ENCODE measurements at regions not wholly inside any gene's neighbourhood (a gene's known extent, or its start where the extent isn't known, plus 50 kb on each side); places are given as distances from the start of the nearest gene placed in this dataset.

DNA sequence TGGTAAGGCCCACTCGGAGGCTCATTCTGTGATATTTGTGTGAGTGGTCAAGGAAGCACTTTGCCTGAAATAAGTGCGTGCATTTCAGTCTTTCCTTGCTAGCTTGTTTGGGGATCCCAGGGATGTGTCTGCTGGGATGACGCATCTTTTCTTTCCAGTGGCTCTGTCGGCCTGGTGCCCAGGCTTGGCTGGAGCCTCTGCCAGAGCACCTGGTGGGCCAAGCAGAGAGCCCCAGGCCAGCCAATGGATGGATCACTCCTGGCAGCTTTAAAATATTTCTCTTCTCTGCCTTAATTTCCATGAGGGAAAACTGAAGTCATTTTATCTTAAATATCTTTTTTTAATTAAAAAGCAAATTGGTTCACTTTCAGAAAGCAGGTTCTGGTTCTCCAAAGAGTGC lies 501.8 kb upstream of the HS6ST1 start:
- in situ Hi-C loops (cut with HindIII; ENCODE audit: low sequenced_read_pairs), result no loop called here

DNA sequence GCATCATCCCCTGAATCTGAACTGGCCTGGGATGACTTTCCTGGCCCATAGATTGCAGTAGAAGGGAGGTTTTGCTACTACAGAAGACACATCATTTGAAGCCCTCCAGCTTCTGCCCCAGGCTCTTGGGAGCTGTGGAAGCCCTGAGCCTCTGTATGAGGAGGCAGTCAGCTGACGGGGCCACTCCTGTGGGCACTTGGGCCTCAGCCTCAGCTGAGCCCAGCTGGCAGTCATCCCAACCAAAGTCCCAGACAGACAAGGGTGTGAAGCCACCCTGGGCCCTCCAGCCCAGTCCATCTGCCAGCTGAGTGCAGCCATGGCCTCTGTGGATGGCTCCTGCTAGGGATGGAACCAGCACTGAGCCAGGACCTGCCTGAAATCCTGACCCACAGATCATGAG lies 502.3 kb upstream of the HS6ST1 start:
- in situ Hi-C loops (cut with HindIII; ENCODE audit: low sequenced_read_pairs), result no loop called here

DNA sequence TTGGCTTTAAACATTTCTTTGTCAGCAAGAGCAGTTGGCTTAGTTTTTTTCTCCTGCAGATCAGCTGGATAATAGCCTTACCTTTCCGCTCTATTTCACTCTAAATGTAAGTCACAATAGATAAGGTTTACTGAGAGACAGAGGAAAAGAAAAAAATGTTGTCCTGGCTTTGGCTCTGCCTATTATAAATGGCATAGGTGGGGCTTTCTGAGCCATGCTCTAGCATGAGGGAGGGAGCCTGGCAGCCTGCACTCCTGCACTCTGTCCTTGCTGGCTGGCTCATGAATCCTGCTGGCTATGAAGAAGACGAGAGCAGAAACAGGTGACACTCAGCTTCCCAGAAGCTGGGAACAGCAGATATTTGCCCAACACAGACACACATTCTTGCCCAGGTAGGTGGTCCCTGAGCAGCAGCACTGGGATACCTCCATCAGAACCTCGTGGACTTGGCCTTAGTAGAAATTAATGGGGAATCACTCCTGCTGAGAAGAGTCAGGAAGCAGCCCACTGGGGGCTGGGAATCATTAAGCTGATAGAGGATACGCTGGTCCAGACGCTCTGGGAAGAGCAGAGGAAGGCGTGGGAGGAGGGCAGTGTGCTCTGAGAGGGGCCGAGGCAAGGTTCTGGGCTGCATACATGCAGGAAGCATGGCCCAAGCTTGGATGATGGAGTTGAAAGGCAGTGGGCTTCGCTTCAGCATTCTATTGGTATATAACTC lies 514.4 kb upstream of the HS6ST1 start:
- in situ Hi-C loops (cut with HindIII; ENCODE audit: low sequenced_read_pairs), result no loop called here

DNA sequence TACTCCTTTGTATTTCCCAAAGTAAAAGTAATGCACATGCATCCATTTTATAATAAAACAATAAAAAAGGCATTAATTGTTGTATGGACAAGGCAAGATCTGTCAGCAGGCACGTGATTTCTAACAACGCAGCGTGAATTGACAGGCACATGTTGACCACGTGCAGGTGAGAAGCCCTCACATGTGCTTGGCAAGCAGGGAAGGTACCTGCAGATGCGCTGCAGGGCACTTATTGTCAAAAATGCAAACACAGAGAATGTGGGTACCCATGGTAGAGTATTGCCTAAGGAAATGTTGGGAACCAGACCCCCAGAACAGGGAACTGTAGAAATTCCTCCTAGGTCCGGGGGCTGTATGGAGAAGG lies 515.0 kb upstream of the HS6ST1 start:
- in situ Hi-C loops (cut with HindIII; ENCODE audit: low sequenced_read_pairs), result no loop called here

DNA sequence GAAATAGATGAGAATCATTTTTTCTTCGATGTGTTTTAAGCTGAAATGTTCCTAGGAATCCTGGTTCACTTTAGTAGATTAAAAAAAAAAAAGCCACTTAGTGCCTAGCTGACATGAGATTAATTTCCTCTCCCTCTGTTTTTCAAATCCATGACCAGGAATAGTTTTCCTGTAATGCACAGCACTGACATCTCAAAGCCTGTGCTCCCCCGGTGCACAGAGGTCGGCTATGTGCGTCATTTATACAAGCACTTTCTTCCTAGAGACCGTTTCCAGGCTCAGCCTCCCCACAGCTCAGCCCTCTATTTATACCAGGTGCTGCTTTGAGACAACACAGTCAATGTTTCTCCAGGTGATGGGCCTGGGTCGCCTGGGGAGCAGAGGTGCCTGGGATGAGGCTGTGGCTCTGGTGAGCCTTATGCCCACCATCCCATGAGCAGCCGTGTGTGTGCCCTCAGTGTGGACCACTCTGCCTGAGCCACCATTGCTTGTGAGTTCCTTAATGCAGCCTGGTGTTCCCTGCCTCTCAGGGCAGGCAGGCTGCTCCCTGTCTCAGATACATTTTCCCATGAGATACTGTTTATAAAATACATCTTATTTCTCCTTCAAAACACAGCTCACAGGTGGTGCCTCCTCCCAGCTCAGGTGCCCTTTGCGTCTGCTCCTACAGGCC lies 515.7 kb upstream of the HS6ST1 start:
- in situ Hi-C loops (cut with HindIII; ENCODE audit: low sequenced_read_pairs), result no loop called here

DNA sequence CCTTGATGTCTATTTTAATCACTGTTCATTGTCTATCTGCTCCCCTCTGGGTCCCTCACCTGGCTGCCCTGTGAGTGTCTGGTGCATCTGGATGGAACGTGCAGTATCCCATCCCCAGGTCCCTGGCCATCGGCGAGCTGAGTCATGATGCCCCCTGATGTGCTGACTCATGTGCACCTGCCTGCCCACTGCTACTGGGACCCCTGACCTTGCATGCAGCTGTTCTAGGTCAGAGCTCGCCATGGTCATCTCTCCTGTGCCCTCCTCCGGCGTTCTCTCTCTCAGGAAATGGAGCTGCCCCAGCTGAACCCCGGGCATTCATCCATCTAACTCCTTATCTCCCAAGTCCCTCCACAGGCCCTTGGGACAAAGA lies 516.2 kb upstream of the HS6ST1 start:
- in situ Hi-C loops (cut with HindIII; ENCODE audit: low sequenced_read_pairs), result no loop called here

DNA sequence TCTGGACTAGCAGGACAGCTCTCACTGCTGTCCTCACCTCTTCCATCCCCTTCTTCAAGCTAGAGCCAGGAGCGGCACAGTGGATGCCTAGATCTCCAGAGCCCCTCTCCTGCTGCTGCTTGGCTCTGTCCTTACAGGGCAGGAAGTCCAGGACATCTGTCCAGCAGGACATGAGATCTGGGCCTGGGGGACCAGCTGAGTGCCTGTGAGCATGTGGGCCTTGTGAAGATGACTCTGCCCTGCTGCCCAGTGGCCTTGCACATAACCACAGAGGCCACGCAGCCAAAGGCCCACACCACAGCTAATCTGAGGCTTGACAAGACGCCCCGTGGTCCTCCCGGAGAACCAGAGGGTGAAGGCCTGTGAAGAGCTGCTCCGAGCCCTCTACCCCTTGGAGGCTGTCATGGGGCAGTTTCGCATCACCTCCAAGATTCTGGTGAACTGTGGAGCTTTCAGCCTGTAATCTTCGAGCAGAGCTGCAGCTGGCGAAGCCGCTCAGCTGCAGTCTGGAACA lies 516.7 kb upstream of the HS6ST1 start:
- in situ Hi-C loops (cut with HindIII; ENCODE audit: low sequenced_read_pairs), result no loop called here

DNA sequence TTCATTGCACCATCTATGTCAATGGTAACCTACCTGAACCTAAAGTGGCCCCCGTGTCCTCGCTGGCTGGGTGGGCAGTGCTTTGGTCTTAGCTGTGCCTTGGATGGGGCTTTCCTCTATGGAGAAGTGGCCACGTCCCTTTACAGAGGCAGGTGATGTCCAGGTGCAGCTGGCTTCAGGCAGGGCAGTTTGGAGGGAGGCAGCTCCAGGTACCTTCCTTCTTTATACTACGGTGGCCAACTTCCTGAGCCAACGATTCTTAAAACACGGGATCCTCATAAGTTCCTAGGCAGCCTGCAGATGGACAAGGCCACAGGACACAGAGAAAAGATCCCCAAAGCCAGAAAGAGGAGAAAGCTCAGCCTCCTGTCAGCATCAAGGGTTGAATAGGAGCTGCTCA lies 517.3 kb upstream of the HS6ST1 start:
- in situ Hi-C loops (cut with HindIII; ENCODE audit: low sequenced_read_pairs), result no loop called here

DNA sequence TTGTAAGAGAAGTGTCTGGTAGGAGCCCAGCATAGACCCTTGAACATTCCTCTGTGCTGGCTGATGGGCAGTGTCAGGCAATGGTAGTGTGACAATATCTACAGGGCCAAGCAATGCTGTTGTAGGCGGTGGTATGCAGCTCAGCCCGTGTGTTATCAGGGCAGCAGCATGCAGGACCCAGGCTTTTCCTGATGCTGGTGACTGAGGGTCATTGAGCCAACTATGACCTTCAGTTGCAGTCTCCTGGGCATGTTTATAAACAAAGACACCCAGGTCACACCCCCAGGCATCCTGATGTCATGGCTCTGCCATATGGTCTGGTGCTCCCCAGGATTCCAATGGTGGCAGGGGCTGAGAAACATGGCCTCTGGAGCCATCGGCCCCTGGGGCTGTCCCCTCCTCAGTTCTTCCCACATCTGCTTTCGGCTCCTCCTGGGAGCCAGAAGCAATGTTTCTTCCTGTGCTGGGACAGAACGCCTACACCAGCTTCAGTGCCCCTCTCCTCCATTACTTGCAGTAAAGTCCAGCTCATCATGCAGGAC lies 518.0 kb upstream of the HS6ST1 start:
- in situ Hi-C loops (cut with HindIII; ENCODE audit: low sequenced_read_pairs), result no loop called here

DNA sequence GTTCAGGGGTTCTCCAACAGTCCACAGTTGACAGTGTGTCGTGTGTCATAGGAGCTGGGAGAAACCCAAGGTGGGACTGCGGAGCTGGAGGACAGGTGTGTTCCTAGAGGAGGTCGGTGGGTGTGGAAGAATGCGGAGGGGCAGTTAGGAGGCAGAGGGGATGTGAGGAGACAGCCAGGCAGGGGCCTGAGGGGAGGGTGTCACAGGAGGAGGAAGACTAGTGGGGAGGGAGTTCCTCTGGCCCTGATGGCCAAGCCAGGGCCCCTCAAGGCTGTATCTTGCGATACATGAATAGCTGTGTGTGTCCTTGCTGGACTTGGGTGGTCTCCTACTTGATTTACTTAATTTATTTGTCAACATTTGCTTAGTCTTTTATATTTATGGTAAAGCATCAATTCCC lies 519.6 kb upstream of the HS6ST1 start:
- in situ Hi-C loops (cut with HindIII; ENCODE audit: low sequenced_read_pairs), result no loop called here

DNA sequence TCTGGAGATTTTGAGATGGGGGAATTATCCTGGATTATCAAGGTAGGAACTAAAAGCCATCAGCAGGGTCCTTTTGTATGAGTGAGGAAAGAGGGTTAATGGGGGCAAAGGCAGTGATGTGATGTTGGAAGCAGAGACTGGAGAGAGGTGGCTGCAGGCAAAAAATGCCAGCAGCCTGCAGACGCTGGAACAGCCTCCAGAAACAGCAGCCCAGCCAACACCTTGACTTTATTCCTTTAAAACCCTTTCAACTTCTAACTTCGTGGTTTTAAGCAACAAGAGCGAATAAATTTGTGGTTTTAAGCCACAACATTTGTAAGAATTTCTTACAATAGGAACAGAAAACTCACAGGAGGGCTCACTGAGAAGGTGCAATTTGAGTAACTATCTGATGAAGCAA lies 523.1 kb upstream of the HS6ST1 start:
- in situ Hi-C loops (cut with HindIII; ENCODE audit: low sequenced_read_pairs), result no loop called here

DNA sequence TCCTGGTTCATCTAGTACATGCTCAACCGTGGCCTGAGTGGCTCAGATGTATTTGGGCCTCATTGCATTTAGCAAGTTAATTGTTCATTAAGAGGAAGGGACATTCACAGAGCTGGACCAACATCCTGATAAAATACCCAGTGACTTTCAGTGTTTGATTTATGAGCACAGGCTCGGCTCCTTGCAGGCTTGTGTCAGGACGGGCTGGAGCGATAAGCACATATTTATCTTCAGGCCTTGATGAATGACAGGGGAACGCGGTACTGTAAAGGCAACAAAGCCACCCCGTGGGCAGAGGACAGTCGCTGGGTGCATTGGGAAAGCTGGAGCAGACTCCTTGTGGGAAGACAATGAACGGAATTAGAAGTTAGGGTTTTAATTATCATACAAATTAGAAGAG lies 548.6 kb upstream of the HS6ST1 start:
- in situ Hi-C loops (cut with HindIII; ENCODE audit: low sequenced_read_pairs), result no loop called here

DNA sequence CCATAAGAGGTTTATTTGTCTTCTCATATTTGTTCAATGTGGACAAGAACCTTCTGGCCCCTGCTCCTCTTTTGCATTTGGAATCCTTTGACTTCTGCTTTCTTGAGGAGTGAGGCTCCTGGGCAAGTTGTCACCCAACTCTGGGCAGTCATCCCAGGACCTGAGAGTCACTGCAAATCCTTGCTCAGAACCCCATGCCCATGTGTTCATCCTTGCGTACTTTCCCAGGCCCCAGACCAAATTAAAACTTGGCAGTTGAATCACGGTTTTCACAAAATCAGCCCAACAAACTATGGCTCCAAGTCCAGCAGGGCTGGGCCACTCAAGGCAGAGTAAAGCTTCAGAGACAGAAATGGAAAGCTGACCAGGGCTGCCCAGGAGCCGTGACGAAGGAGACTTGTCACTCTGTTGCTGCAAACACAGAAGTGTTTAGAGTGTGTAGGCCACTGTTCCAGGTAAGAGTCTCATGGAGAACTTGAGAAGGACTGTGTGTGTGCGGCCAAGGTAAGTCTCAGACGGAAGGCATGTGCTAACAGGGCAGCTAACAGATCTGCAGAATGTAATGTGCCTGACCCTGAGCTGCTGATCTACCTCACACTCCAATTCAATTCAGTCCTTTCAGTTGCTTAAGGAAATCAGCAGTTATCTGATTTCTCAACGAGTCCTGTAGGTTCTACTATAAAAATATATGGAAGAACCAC lies 549.4 kb upstream of the HS6ST1 start:
- in situ Hi-C loops (cut with HindIII; ENCODE audit: low sequenced_read_pairs), result no loop called here

DNA sequence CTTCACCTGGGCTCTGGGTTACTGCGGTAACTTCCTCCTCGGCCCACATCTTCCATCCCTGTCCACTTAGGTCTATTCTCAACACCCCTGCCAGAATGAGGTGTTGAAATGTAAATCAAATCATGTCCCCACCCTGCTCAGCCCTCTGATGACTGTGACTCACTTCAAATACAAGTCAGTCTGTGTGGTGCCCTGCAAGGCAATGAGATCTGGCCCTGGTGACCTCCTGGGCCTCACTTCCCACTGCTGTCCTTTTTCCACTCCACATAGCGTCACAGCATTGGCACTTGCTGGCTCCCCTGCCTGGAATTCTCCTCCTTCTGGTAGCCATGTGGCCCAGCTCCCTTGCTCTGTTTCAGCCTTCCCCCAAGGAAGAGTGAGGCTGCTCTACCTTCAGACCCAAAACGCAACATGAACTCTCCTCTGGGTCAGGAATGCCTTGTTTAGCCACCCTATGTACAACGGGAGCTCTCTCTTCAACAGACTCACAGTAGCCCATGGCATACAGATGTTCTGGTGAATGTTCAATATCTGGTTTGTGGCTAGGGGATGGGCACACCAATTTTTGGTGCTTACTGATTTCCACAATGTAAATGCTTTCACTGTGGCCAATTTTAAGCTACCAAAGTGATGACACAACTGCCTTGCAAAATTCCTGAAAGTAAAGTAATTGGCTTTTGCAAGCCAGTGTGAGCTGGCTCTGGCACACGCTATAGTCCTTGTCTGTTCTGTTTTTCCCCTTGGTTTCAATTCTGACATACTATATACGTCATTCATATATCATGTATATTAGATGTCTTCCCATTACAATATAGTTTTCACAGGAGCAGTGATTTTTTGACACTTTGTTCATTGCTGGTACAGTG lies 550.3 kb upstream of the HS6ST1 start:
- in situ Hi-C loops (cut with HindIII; ENCODE audit: low sequenced_read_pairs), result no loop called here

DNA sequence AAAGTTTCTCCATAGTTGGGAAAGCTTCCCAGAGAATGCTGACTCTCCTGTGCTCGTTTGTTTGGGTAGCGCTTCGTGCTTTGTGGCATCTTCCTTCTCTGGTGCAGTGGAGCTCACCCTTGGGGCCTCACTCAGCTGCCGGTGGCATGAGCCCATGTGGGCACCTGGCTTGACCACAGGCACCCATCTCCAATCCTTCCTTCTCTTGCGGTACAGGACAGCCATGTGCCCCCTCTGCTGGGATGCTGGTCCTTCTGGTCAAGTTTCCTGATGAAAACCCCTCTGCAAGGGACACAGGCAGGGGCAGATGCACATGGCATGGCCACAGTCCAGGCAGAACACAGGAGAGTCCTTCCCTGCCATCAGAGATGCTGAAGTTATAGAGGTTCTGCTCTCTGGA lies 555.9 kb upstream of the HS6ST1 start:
- in situ Hi-C loops (cut with HindIII; ENCODE audit: low sequenced_read_pairs), result no loop called here

DNA sequence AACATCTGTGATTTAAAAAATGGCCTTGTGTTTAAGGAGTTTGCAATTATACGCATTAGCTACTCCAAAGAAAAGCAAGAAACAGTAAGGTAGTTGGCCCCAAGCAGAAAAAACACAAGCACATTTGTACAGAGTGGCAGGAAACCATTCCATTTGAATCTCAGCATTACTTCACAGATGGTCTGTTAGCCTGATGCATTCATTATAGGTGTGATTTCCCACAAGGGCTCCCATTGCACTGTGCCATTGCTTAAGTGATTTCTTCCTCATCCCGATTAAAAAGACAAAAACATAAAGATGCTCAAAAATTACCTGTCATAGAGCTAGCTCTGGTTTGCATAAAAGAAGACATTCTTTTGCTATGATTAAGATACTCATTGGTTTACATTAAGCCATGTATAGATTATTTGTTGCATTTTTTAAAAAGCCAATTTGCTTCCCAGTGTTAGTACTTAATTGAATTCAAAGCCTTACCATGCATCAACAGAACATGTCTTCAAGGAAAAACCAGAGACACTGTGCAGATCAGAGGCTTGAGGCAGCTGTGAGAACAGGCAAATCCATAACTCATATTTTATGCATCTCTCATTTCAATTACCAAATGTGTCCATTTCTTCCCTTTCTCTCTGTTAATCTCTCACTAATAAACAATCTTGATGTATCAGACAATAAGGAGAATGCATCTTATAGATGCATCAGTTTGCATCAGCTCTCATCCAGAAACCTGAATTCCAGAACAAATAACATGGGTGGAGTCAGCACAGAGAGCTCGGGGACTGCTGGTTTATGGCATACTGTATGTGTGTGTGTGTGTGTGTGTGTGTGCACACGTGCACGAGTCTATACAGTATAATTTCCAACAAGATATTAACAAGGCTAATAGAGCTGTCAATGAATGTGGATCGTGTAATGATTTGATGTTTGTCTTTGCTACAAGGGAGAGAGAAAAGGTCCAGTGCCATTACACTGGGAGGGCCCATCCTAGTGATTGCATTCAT lies 558.6 kb upstream of the HS6ST1 start:
- in situ Hi-C loops (cut with HindIII; ENCODE audit: low sequenced_read_pairs), result no loop called here

DNA sequence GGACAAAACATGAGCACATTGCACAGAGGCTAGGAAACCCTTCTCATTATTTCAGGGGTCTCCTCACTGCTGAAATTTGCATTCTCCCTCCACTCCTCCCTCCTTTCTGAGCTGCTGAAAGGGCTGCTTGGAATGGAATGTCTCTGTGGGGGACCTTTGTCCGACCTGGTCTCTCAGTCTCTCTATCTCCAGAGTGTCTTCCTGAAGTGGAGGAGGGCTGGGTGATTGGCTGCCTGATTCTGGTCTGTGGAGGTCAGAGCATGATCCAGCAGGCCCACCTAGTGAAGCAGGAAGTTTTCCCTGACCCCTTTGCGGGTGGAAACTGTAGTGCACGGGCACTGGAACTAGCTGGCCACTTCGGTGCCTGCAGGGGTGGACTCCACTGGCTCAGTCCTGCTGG lies 560.5 kb upstream of the HS6ST1 start:
- in situ Hi-C loops (cut with HindIII; ENCODE audit: low sequenced_read_pairs), result no loop called here

DNA sequence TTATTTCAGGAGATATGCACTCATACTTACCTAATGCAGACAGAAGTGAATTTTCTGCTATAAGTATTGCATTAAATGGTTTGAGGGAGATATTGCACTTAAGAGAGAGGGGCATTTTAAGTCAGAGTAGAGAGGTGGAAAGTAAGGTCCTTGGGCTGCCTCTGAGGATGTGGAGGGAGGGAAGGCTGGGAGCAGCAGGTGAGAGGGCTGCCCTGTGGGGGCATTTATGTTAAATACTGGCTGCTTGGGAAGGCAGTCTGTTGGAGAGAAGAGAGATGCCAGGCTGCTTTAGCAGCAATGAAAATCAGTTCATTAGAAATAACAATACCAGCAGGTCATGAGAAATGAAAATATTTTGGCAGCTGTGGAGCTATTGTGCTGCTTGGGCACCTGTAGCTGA lies 576.2 kb upstream of the HS6ST1 start:
- in situ Hi-C loops (cut with HindIII; ENCODE audit: low sequenced_read_pairs), result no loop called here

DNA sequence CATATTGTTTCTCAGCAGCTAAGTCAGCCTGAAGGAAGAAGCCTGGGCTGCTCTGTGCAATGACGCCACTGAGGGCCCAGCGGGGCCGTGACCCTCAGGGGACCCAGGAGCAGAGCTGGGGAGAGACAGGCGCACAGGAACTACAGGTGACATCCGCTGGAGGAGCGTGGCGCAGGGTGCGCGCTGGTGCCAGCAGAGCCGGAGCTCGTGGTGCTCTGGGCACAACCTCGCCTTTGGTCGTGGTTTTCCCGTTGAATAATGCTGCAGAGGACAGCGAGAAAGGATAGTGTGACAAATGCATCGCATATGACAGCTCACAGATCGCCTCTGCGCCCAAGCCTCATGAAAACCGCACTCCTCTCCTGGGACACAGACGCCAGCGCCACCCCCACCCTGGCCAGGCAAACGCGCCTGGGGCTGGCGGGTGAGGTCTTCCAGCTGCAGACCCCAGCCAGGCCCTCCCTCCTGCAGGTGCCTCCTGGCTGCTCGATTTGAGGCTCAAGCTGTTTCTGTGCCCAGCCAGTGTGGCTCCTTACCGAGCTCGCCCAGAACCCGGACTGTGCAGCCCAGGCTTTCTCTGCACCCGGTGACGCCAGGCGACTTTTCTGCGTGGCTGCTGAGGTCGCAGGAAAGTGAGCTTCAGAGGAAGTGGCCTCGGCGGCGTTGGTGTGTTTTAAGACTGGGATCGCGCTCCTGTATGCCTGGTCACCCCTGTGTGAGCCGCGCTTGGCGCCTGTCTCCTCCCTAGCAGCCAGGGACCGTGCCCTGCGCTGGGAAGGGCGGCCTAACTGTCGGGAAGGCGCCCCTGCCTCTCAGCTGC lies 583.1 kb upstream of the HS6ST1 start:
- in situ Hi-C loops (cut with HindIII; ENCODE audit: low sequenced_read_pairs), result no loop called here
